C4-2B (cell line): ENCODE measurements at regions not wholly inside any gene's neighbourhood (a gene's known extent, or its start where the extent isn't known, plus 50 kb on each side); places are given as distances from the start of the nearest gene placed in this dataset.

Experiments
- ZFX ChIP-seq: fragments of 450-650 bp; IDR thresholded peaks from 2 replicates; pipeline ENCODE4 v1.6.1; 2017
- TF ChIP-seq, protein P1 (sequence below): fragments of 450-650 bp; conservative IDR thresholded peaks from 2 replicates; pipeline ENCODE4 v1.5.1; 2017; ENCODE audit warnings: mild to moderate bottlenecking

DNA sequence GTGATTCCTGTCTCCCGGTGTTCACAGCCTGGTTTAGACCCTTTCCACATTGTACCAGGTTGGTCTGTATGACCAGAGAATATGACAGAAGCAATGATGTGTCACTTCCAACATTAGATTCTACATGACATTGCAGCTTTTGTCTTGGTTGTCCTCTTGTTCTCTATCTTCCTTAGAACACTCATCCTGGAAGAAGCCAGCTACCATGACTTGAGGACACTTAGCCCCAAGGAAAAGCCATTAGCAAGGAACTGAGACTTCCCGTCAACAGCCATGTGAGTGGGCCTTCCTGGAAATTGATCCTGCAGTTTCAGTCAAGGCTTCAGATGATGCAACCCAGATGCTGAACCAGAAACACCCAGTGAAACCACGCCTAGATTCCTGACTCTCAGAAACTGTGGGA lies 143.3 kb downstream of the MREG start:
- TF ChIP-seq, protein P1, sequence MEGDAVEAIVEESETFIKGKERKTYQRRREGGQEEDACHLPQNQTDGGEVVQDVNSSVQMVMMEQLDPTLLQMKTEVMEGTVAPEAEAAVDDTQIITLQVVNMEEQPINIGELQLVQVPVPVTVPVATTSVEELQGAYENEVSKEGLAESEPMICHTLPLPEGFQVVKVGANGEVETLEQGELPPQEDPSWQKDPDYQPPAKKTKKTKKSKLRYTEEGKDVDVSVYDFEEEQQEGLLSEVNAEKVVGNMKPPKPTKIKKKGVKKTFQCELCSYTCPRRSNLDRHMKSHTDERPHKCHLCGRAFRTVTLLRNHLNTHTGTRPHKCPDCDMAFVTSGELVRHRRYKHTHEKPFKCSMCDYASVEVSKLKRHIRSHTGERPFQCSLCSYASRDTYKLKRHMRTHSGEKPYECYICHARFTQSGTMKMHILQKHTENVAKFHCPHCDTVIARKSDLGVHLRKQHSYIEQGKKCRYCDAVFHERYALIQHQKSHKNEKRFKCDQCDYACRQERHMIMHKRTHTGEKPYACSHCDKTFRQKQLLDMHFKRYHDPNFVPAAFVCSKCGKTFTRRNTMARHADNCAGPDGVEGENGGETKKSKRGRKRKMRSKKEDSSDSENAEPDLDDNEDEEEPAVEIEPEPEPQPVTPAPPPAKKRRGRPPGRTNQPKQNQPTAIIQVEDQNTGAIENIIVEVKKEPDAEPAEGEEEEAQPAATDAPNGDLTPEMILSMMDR: no peak
- no peak for TF ChIP-seq ZFX
